Coronary artery (tissue), 2 donors: ENCODE measurements at regions not wholly inside any gene's neighbourhood (a gene's known extent, or its start where the extent isn't known, plus 50 kb on each side); places are given as distances from the start of the nearest gene placed in this dataset.

ENCODE experiments used
- DNase-seq: peaks from one replicate; pipeline ENCODE4 v3.0.0-alpha.2; 2017; ENCODE audit warnings: low spot score
- H3K27ac ChIP-seq, 2 donors: fragments of 200-600 bp; sonication (generic); one replicate each; pipeline ENCODE4 v1.5.1; 2016 to 2019
- H3K4me3 ChIP-seq: fragments of 200-600 bp; sonication (generic); 2 replicates; pipeline ENCODE4 v1.5.1; 2016; ENCODE audit warnings: mild to moderate bottlenecking, moderate library complexity
- CTCF ChIP-seq: fragments of 200-600 bp; sonication (generic); IDR thresholded peaks from one replicate; pipeline ENCODE4 v1.5.1; 2019; ENCODE audit warnings: antibody characterized with exemption

- Histone ChIP-seq H3K4me3 (no peak overlapping the region), H3K27ac (no peak overlapping the region)
- DNase-seq = no peak
- TF ChIP-seq CTCF = no peak
Observed at GRCh38 chr12:27875677-27876076, 95.6 kb upstream of the MANSC4 start.

GRCh38 chr12:27873010-27873409, 93.0 kb upstream of the MANSC4 start:
- TF ChIP-seq CTCF = no peak
- no peak for DNase-seq
- Histone ChIP-seq H3K27ac (no peak overlapping the region), H3K4me3 (no peak overlapping the region)

GRCh38 chr12:27871946-27872345, 91.9 kb upstream of the MANSC4 start:
- no peak for DNase-seq
- no peak for TF ChIP-seq CTCF
- no peak overlapping the region for H3K27ac ChIP-seq
- no peak overlapping the region for H3K4me3 ChIP-seq

- no peak for DNase-seq
- no peak for TF ChIP-seq CTCF
- Histone ChIP-seq H3K27ac (no peak overlapping the region), H3K4me3 (no peak overlapping the region)
Observed at GRCh38 chr12:27870939-27871338, 90.9 kb upstream of the MANSC4 start.

- no peak for TF ChIP-seq CTCF
- DNase-seq = no peak
- H3K27ac ChIP-seq = no peak overlapping the region
- H3K4me3 ChIP-seq = peak overlapping the region; percentile 24
Observed at GRCh38 chr12:27869567-27869966, 89.5 kb upstream of the MANSC4 start.

- Histone ChIP-seq H3K27ac (no peak overlapping the region), H3K4me3 (no peak overlapping the region)
- DNase-seq = no peak
- TF ChIP-seq CTCF = no peak
Observed at GRCh38 chr12:27868139-27868538, 88.1 kb upstream of the MANSC4 start.

- Histone ChIP-seq H3K27ac (no peak overlapping the region), H3K4me3 (no peak overlapping the region)
- TF ChIP-seq CTCF = no peak
- DNase-seq = no peak
Observed at GRCh38 chr12:27866373-27867101, 86.5 kb upstream of the MANSC4 start.
